CD4-positive, alpha-beta T cell treated with Interferon gamma for 1 hour (primary cell): ENCODE measurements at regions not wholly inside any gene's neighbourhood (a gene's known extent, or its start where the extent isn't known, plus 50 kb on each side); places are given as distances from the start of the nearest gene placed in this dataset.
"Not testable (repeated sequence)": the region's sequence is repeated elsewhere in the genome, so short reads cannot be mapped to it uniquely, and the experiment has no call there.

ENCODE experiments used
- DNase-seq: peaks from one replicate; pipeline ENCODE4 v3.0.0-alpha.2; 2020

- no peak for DNase-seq
These were observed 319.9 kb downstream of the ARRDC4 start for GRCh38 chr15:98280284-98280975.

- no peak for DNase-seq
These were observed 320.6 kb downstream of the ARRDC4 start for GRCh38 chr15:98281130-98281529.

- DNase-seq: no peak
These were observed 322.3 kb downstream of the ARRDC4 start for GRCh38 chr15:98282656-98283332.

- DNase-seq: no peak
These were observed 325.7 kb downstream of the ARRDC4 start for GRCh38 chr15:98286200-98286599.

GRCh38 chr15:98286831-98287230, 326.3 kb downstream of the ARRDC4 start:
- DNase-seq: no peak

GRCh38 chr15:98288091-98288590, 327.6 kb downstream of the ARRDC4 start:
- DNase-seq: no peak

- no peak for DNase-seq
These were observed 329.2 kb downstream of the ARRDC4 start for GRCh38 chr15:98289747-98290146.

- DNase-seq: peak; percentile 1
These were observed 332.1 kb downstream of the ARRDC4 start for GRCh38 chr15:98292442-98293240.

- DNase-seq: no peak
These were observed 333.6 kb downstream of the ARRDC4 start for GRCh38 chr15:98294126-98294525.

- DNase-seq: not testable (repeated sequence)
These were observed 334.7 kb downstream of the ARRDC4 start for GRCh38 chr15:98295101-98295759.

GRCh38 chr15:98296653-98297052, 336.1 kb downstream of the ARRDC4 start:
- no peak for DNase-seq

GRCh38 chr15:98304371-98304770, 343.9 kb downstream of the ARRDC4 start:
- no peak for DNase-seq

GRCh38 chr15:98308117-98308516, 340.2 kb upstream of the IGF1R start:
- DNase-seq: no peak

- DNase-seq: peak; percentile 19
These were observed 336.7 kb upstream of the IGF1R start for GRCh38 chr15:98311566-98312188.

GRCh38 chr15:98312913-98313312, 335.4 kb upstream of the IGF1R start:
- no peak for DNase-seq

- DNase-seq: no peak
These were observed 332.4 kb upstream of the IGF1R start for GRCh38 chr15:98315971-98316370.

GRCh38 chr15:98321896-98322295, 326.4 kb upstream of the IGF1R start:
- no peak for DNase-seq

GRCh38 chr15:98322581-98322980, 325.8 kb upstream of the IGF1R start:
- no peak for DNase-seq

GRCh38 chr15:98324341-98324970, 323.9 kb upstream of the IGF1R start:
- DNase-seq: no peak

- no peak for DNase-seq
These were observed 321.5 kb upstream of the IGF1R start for GRCh38 chr15:98326804-98327203.

- no peak for DNase-seq
These were observed 318.1 kb upstream of the IGF1R start for GRCh38 chr15:98330258-98330657.
